ENCODE measurements at regions not wholly inside any gene's neighbourhood (a gene's known extent, or its start where the extent isn't known, plus 50 kb on each side); places are given as distances from the start of the nearest gene placed in this dataset.

DNA sequence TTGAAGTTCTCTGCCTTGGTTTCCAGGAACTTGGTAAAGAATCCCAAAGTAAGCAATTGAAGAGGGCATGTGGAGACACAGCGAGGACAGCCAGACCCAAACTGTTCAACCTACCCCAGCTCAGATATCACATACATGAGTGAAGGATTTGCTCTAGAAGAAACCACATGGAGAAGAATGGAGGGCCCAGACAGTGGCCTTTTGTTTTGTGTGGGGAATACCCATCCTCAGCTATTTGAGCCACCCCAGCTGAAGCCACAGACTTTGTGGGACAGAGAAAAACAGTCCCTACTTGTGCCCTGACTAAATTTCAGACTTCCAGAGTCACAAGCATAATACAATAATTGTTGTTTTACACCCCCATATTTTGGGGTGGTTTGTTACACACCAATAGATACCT lies 387.1 kb downstream of the ZSWIM6 start:
- no peak for DNase-seq
- no peak overlapping the region for H3K27ac ChIP-seq
- 94 to 97% methylated on average over 1 of the region's 1 CpG for WGBS, 2 donors
- peaks cover 0 to 2% (median 0%) of the 10 kb centered on the region in 7 donors for H3K27me3 ChIP-seq
- ATAC-seq = no peak
- intact Hi-C loops (cut with DNase I) = no loop called here
- peaks cover 0 to 22% (median 6%) of the 10 kb centered on the region in 11 donors for H3K9me3 ChIP-seq
- H3K4me1 ChIP-seq = no peaks in the 10 kb centered on the region
- no peaks in the 10 kb centered on the region for H3K36me3 ChIP-seq
- no peak overlapping the region for H3K4me3 ChIP-seq
- TF ChIP-seq, protein P1, sequence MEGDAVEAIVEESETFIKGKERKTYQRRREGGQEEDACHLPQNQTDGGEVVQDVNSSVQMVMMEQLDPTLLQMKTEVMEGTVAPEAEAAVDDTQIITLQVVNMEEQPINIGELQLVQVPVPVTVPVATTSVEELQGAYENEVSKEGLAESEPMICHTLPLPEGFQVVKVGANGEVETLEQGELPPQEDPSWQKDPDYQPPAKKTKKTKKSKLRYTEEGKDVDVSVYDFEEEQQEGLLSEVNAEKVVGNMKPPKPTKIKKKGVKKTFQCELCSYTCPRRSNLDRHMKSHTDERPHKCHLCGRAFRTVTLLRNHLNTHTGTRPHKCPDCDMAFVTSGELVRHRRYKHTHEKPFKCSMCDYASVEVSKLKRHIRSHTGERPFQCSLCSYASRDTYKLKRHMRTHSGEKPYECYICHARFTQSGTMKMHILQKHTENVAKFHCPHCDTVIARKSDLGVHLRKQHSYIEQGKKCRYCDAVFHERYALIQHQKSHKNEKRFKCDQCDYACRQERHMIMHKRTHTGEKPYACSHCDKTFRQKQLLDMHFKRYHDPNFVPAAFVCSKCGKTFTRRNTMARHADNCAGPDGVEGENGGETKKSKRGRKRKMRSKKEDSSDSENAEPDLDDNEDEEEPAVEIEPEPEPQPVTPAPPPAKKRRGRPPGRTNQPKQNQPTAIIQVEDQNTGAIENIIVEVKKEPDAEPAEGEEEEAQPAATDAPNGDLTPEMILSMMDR (IDR thresholded peaks at IDR 0.05) = no peak

DNA sequence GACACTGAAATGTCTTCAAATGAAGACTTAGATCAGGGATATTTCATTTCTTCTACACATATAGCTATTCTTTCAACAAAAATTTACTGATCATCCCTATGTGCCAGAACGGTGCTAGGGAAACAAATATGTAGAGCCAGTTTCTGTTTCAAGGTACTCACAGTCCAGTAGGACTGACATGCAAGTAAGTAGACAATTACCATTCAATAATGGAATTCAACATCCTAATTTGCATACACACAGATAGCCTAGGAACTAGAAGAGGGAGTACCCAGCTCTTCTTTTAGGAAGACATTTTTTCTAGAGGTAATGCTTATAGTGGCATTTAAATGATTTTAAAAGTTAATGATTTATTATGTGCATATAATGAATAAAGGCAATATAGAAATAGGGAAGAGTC lies 388.8 kb downstream of the ZSWIM6 start:
- TF ChIP-seq, protein P1 (IDR thresholded peaks at IDR 0.05) = no peak
- no peak for ATAC-seq
- peaks cover 0 to 5% (median 0%) of the 10 kb centered on the region in 7 donors for H3K27me3 ChIP-seq
- H3K9me3 ChIP-seq = peaks cover 0 to 22% (median 6%) of the 10 kb centered on the region in 11 donors
- WGBS, 2 donors = 85 to 91% methylated on average over 1 of the region's 1 CpG
- H3K36me3 ChIP-seq = no peaks in the 10 kb centered on the region
- DNase-seq = no peak
- no peak overlapping the region for H3K4me3 ChIP-seq
- H3K4me1 ChIP-seq = no peaks in the 10 kb centered on the region
- H3K27ac ChIP-seq = no peak overlapping the region
- intact Hi-C loops (cut with DNase I) = no loop called here

DNA sequence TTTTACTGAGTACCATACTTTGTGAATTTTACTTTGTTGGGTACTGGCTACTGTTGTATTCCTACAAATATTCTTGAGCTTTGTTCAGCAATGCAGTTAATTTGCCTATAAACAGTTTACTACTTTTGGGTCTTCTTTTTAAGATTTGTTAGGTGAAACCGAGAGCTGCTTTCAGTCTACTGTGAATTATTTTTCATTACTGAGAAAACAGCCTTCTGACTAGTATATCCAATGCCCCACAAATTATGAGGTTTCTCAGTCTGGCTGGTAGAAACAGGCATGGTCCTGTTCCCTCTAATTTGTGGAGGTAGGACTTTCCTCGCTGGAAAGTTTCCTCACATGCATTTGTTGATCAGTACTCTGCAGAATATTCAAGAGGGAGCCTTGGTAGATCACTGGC lies 392.0 kb downstream of the ZSWIM6 start:
- no peak for DNase-seq
- intact Hi-C loops (cut with DNase I) = no loop called here
- ATAC-seq = no peak
- H3K36me3 ChIP-seq = no peaks in the 10 kb centered on the region
- H3K4me1 ChIP-seq = no peaks in the 10 kb centered on the region
- H3K27me3 ChIP-seq = peaks cover 0 to 5% (median 0%) of the 10 kb centered on the region in 7 donors
- peaks cover 0 to 22% (median 6%) of the 10 kb centered on the region in 11 donors for H3K9me3 ChIP-seq
- TF ChIP-seq, protein P1 (IDR thresholded peaks at IDR 0.05) = no peak
- 95 to 97% methylated on average over 2 of the region's 2 CpGs for WGBS, 2 donors
- no peak overlapping the region for H3K4me3 ChIP-seq
- no peak overlapping the region for H3K27ac ChIP-seq

DNA sequence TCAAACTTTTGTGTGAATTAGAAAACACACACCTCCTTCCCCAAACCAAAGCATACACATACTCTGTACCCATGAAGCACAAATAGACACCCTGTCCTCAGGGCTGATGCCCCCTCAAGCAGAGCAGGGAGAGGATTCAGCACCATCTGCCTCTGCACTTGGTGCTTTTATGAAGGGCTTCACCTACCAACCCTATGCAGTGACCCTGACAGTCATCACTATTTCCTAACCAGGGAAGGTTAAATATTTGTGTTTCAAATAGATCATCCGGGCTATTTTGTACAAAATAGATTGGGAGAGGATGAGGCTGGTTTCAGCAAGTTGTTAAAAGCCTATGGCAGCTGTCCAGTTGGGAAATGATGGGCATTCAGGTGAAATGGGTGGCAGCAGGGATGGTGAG lies 396.2 kb downstream of the ZSWIM6 start:
- intact Hi-C loops (cut with DNase I) = no loop called here
- WGBS, 2 donors = 84 to 88% methylated on average over 1 of the region's 1 CpG
- no peak overlapping the region for H3K27ac ChIP-seq
- no peaks in the 10 kb centered on the region for H3K36me3 ChIP-seq
- no peaks in the 10 kb centered on the region for H3K4me1 ChIP-seq
- no peak for ATAC-seq
- no peak overlapping the region for H3K4me3 ChIP-seq
- peaks cover 0 to under 1% (median 0%) of the 10 kb centered on the region in 11 donors for H3K9me3 ChIP-seq
- TF ChIP-seq, protein P1 (IDR thresholded peaks at IDR 0.05) = no peak
- no peak for DNase-seq
- peaks cover 0 to 34% (median 5%) of the 10 kb centered on the region in 7 donors for H3K27me3 ChIP-seq
